IMR-90 (cell line): ENCODE measurements at regions not wholly inside any gene's neighbourhood (a gene's known extent, or its start where the extent isn't known, plus 50 kb on each side); places are given as distances from the start of the nearest gene placed in this dataset.

Experiments used
- ATAC-seq: fragments of 200-7000 bp; cut with Tn5 transposase; 2 replicates; pipeline ENCODE4 v1.9.1; 2020; ENCODE audit warnings: low read depth, mild to moderate bottlenecking, moderate library complexity
- BruUV-seq: library from RNA; stranded (reverse); fragments of 400-500 nt; replicated peaks from 2 replicates; lab custom pipeline; 2021; lab: Mats Ljungman, UMichigan
- CTCF ChIA-PET: fragments of 300-600 bp; formaldehyde crosslinking; extraction: SDS; loops from one replicate; lab custom pipeline; 2021; ENCODE audit warnings: antibody characterized with exemption; lab: Yijun Ruan, JAX
- POLR2A ChIA-PET: fragments of 300-600 bp; sonication (Branson Sonifier 250); formaldehyde crosslinking; loops from one replicate; lab custom pipeline; 2022; ENCODE audit warnings: antibody characterized with exemption; ENCODE audit not compliant: unreplicated experiment; lab: Charles Lee
- DNase-seq: peaks from one replicate; pipeline ENCODE4 v3.0.0; 2013
- H2AFZ ChIP-seq: replicated peaks from 2 replicates; pipeline ENCODE3; 2013; ENCODE audit warnings: low read length, mild to moderate bottlenecking; ENCODE audit not compliant: poor library complexity
- H2AK5ac ChIP-seq: 2 replicates; pipeline ENCODE4 v1.6.1; 2013; ENCODE audit warnings: low read depth, low read length, inconsistent platforms
- H2AK9ac ChIP-seq: replicated peaks from 2 replicates; pipeline ENCODE3; 2013; ENCODE audit warnings: mild to moderate bottlenecking, low read depth, low read length, moderate library complexity; ENCODE audit not compliant: poor library complexity
- H2BK120ac ChIP-seq: 2 replicates; pipeline ENCODE4 v1.6.1; 2013; ENCODE audit warnings: low read depth, low read length, inconsistent platforms
- H2BK15ac ChIP-seq: 3 replicates; pipeline ENCODE4 v1.6.1; 2013; ENCODE audit warnings: low read depth, low read length, inconsistent platforms
- H2BK20ac ChIP-seq: 2 replicates; pipeline ENCODE4 v1.6.1; 2013; ENCODE audit warnings: low read depth, mild to moderate bottlenecking, inconsistent platforms, low read length, moderate library complexity
- H2BK5ac ChIP-seq: 2 replicates; pipeline ENCODE4 v1.6.1; 2013; ENCODE audit warnings: mild to moderate bottlenecking, low read depth, low read length, inconsistent platforms; ENCODE audit not compliant: poor library complexity, severe bottlenecking
- H3K14ac ChIP-seq: replicated peaks from 2 replicates; pipeline ENCODE4 v1.6.1; 2013; ENCODE audit warnings: low read depth, low read length, inconsistent platforms
- H3K18ac ChIP-seq: 2 replicates; pipeline ENCODE4 v1.6.1; 2013; ENCODE audit warnings: low read depth, low read length, control low read depth
- H3K23ac ChIP-seq: 2 replicates; pipeline ENCODE4 v1.6.1; 2013; ENCODE audit warnings: low read depth, low read length, inconsistent platforms
- H3K27ac ChIP-seq: 2 replicates; pipeline ENCODE4 v1.5.1; 2013; ENCODE audit warnings: mild to moderate bottlenecking, control low read depth, low read length; ENCODE audit not compliant: insufficient read depth
- H3K27me3 ChIP-seq: 2 replicates; pipeline ENCODE4 v1.6.1; 2013; ENCODE audit warnings: low read length; ENCODE audit not compliant: control insufficient read depth, insufficient read depth
- H3K36me3 ChIP-seq: 2 replicates; pipeline ENCODE4 v1.6.1; 2013; ENCODE audit warnings: low read length, mixed read lengths; ENCODE audit not compliant: control insufficient read depth, insufficient read depth
- H3K4ac ChIP-seq: 2 replicates; pipeline ENCODE4 v1.6.1; 2013; ENCODE audit warnings: low read depth, low read length, inconsistent platforms
- H3K4me1 ChIP-seq: 2 replicates; pipeline ENCODE4 v1.6.1; 2013; ENCODE audit warnings: low read length, mixed read lengths; ENCODE audit not compliant: control insufficient read depth, insufficient read depth
- H3K4me2 ChIP-seq: 2 replicates; pipeline ENCODE4 v1.6.1; 2013; ENCODE audit warnings: low read depth, mild to moderate bottlenecking, control low read depth, low read length, moderate library complexity
- H3K4me3 ChIP-seq: 2 replicates; pipeline ENCODE4 v1.5.1; 2013; ENCODE audit warnings: low read depth, mild to moderate bottlenecking, control low read depth, low read length, moderate library complexity; ENCODE audit not compliant: insufficient read depth
- H3K56ac ChIP-seq: 2 replicates; pipeline ENCODE4 v1.6.1; 2013; ENCODE audit warnings: low read length, inconsistent platforms; ENCODE audit not compliant: insufficient read depth; ENCODE audit errors: extremely low read depth
- H3K79me1 ChIP-seq, 2 experiments: 2 replicates each; pipeline ENCODE4 v1.6.1; 2013; ENCODE audit warnings: low read length in 2 of 2, inconsistent platforms in 1 of 2, low read depth in 1 of 2
- H3K9ac ChIP-seq: 2 replicates; pipeline ENCODE4 v1.6.1; 2013; ENCODE audit warnings: low read depth, low read length, control low read depth
- H3K9me1 ChIP-seq: 2 replicates; pipeline ENCODE4 v1.6.1; 2013; ENCODE audit warnings: low read length, inconsistent platforms; ENCODE audit not compliant: insufficient read depth
- H3K9me3 ChIP-seq: 2 replicates; pipeline ENCODE4 v1.6.1; 2013; ENCODE audit warnings: low read length; ENCODE audit not compliant: control insufficient read depth, insufficient read depth
- H4K20me1 ChIP-seq: 2 replicates; pipeline ENCODE4 v1.6.1; 2013; ENCODE audit warnings: low read length, inconsistent platforms; ENCODE audit not compliant: insufficient read depth
- H4K5ac ChIP-seq: 2 replicates; pipeline ENCODE4 v1.6.1; 2013; ENCODE audit warnings: mild to moderate bottlenecking, low read depth, low read length, control low read depth
- H4K8ac ChIP-seq, 2 experiments: 2 replicates each; pipeline ENCODE4 v1.6.1; 2013; ENCODE audit warnings: low read depth in 2 of 2, low read length in 2 of 2, control low read depth in 1 of 2, inconsistent platforms in 1 of 2
- H4K91ac ChIP-seq: 2 replicates; pipeline ENCODE4 v1.6.1; 2013; ENCODE audit warnings: low read depth, low read length, inconsistent platforms; ENCODE audit not compliant: insufficient read depth
- BHLHE40 ChIP-seq: fragments of 150-350 bp; IDR thresholded peaks from 2 replicates; pipeline ENCODE4 v1.6.1; 2016; ENCODE audit warnings: mild to moderate bottlenecking, low read depth, low read length
- CEBPB ChIP-seq: IDR thresholded peaks from 2 replicates; pipeline ENCODE4 v1.6.1; 2012; ENCODE audit warnings: low read depth, low read length, improper control_type of control experiment
- CHD1 ChIP-seq: IDR thresholded peaks from 2 replicates; pipeline ENCODE4 v1.6.1; 2012; ENCODE audit warnings: low read depth, low read length, improper control_type of control experiment
- CTCF ChIP-seq: conservative IDR thresholded peaks from 2 replicates; pipeline ENCODE4 v1.5.1; 2012; ENCODE audit warnings: mild to moderate bottlenecking, low read depth, low read length, improper control_type of control experiment
- ELK1 ChIP-seq: fragments of 150-350 bp; IDR thresholded peaks from 2 replicates; pipeline ENCODE4 v1.6.1; 2016; ENCODE audit warnings: low read depth, mild to moderate bottlenecking, low read length, moderate library complexity, borderline replicate concordance
- FOS ChIP-seq: fragments of 150-350 bp; IDR thresholded peaks from 2 replicates; pipeline ENCODE4 v1.6.1; 2016; ENCODE audit warnings: low read depth, low read length
- MAFK ChIP-seq: IDR thresholded peaks from 2 replicates; pipeline ENCODE4 v1.6.1; 2012; ENCODE audit warnings: low read depth, low read length, improper control_type of control experiment
- MAZ ChIP-seq: IDR thresholded peaks from 2 replicates; pipeline ENCODE4 v1.6.1; 2012; ENCODE audit warnings: low read depth, mild to moderate bottlenecking, low read length, improper control_type of control experiment, moderate library complexity, borderline replicate concordance
- MXI1 ChIP-seq: IDR thresholded peaks from 2 replicates; pipeline ENCODE4 v1.6.1; 2012; ENCODE audit warnings: low read depth, mild to moderate bottlenecking, low read length, moderate library complexity, borderline replicate concordance
- NFE2L2 ChIP-seq: fragments of 150-350 bp; IDR thresholded peaks from 2 replicates; pipeline ENCODE4 v1.6.1; 2016; ENCODE audit warnings: low read depth, mild to moderate bottlenecking, low read length
- POLR2A ChIP-seq: IDR thresholded peaks from 2 replicates; pipeline ENCODE4 v1.6.1; 2012; ENCODE audit warnings: mild to moderate bottlenecking, low read depth, low read length
- RAD21 ChIP-seq: IDR thresholded peaks from 2 replicates; pipeline ENCODE4 v1.6.1; 2012; ENCODE audit warnings: low read length, improper control_type of control experiment
- RCOR1 ChIP-seq: IDR thresholded peaks from 2 replicates; pipeline ENCODE4 v1.6.1; 2012; ENCODE audit warnings: mild to moderate bottlenecking, low read length, improper control_type of control experiment; ENCODE audit not compliant: insufficient replicate concordance
- RFX5 ChIP-seq: IDR thresholded peaks from 2 replicates; pipeline ENCODE4 v1.8.0; 2012; ENCODE audit warnings: low read depth, mild to moderate bottlenecking, low read length, moderate library complexity
- SMC3 ChIP-seq: fragments of 150-350 bp; IDR thresholded peaks from 2 replicates; pipeline ENCODE4 v1.6.1; 2016; ENCODE audit warnings: low read depth, mild to moderate bottlenecking, antibody characterized with exemption, low read length, moderate library complexity
- USF2 ChIP-seq: fragments of 150-350 bp; IDR thresholded peaks from 2 replicates; pipeline ENCODE4 v1.6.1; 2017; ENCODE audit warnings: mild to moderate bottlenecking, antibody characterized with exemption, low read length, low read depth
- WGBS, 2 experiments: methylation state at CpG; one replicate each; pipeline versions ENCODE4 v1.1.5 to v1.1.7; 2013; ENCODE audit warnings: missing lambda C conversion rate in 2 of 2; ENCODE audit not compliant: insufficient read length in 1 of 2; ENCODE audit errors: extremely low coverage in 2 of 2; 5-methylcytosine and 5-hydroxymethylcytosine counted together
- dilution Hi-C: fragments of 300-500 bp; cut with HindIII; formaldehyde crosslinking; loops from one replicate; pipeline ENCODE4 v1.14.3; 2018; ENCODE audit warnings: low sequenced_read_pairs; ENCODE audit not compliant: unreplicated experiment
- in situ Hi-C: fragments of 300-500 bp; cut with MboI; formaldehyde crosslinking; loops from 3 replicates; pipeline ENCODE4 v1.14.3; 2019; ENCODE audit warnings: low sequenced_read_pairs, inconsistent platforms, mixed read lengths
- intact Hi-C: fragments of 100-400 bp; cut with micrococcal nuclease; formaldehyde crosslinking; loops from 2 replicates; pipeline ENCODE4 v1.10.0; 2022

- Histone ChIP-seq H3K4me2 (no peak overlapping the region), H4K20me1 (no peaks in the 10 kb centered on the region), H2AK9ac (no peak overlapping the region), H3K9me1 (no peaks in the 10 kb centered on the region), H2BK15ac (no peak overlapping the region), H3K4ac (no peak overlapping the region), H3K56ac (no peak overlapping the region), H3K27ac (no peak overlapping the region), H3K4me1 (no peaks in the 10 kb centered on the region), H4K8ac (no peak overlapping the region), H2BK20ac (no peak overlapping the region), H4K91ac (no peak overlapping the region), H4K5ac (no peak overlapping the region), H3K36me3 (no peaks in the 10 kb centered on the region), H3K9me3 (no peaks in the 10 kb centered on the region), H3K14ac (no peak overlapping the region), H3K27me3 (no peaks in the 10 kb centered on the region), H3K23ac (no peak overlapping the region), H3K9ac (no peak overlapping the region), H2AK5ac (no peak overlapping the region), H2AFZ (no peak overlapping the region), H3K4me3 (no peak overlapping the region), H2BK120ac (no peak overlapping the region), H2BK5ac (no peak overlapping the region), H3K79me1 (no peaks in the 10 kb centered on the region), H3K18ac (no peak overlapping the region)
- dilution Hi-C loops = no loop called here
- TF ChIP-seq RCOR1 (no peak), CEBPB (no peak), MAFK (no peak), CTCF (no peak), USF2 (no peak), ELK1 (no peak), SMC3 (no peak), BHLHE40 (no peak), MAZ (no peak), NFE2L2 (no peak), RAD21 (no peak), RFX5 (no peak), MXI1 (no peak), FOS (no peak), CHD1 (no peak), POLR2A (no peak)
- ChIA-PET POLR2A (no interaction called here), CTCF (no interaction called here)
- BruUV-seq = no TSS peak
- DNase-seq = no peak
- WGBS, 2 experiments = no CpG with 5 or more reads among the region's 3 CpGs
- intact Hi-C loops = no loop called here
- in situ Hi-C loops = no loop called here
- no peak for ATAC-seq
Observed at GRCh38 chr12:127600211-127600610, 666.8 kb upstream of the TMEM132C start.
